ENCODE measurements at regions not wholly inside any gene's neighbourhood (a gene's known extent, or its start where the extent isn't known, plus 50 kb on each side); places are given as distances from the start of the nearest gene placed in this dataset.

DNA sequence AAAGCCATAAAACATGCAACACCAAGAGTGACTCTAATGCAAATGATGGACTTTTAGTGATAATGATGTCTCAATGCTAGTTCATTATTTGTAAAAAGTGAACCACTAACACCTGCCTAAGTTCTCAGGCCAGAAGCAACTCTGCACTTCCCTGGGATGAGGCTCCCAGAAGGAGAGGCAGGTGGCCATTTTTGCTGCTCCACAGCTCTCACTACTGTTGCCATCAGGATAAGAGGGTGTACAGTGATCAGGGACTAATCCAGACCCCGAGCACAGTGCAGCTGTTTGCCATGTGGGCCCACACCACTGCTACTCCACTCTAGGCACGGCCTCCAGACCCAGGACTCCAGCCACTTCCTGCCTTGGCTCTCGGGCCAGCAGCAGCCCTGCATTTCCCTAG, 828.3 kb upstream of the MIR17HG start:
- Histone ChIP-seq H3K27ac (ENCODE audit: low read depth, low read length) (no peak overlapping the region), H3K4me3 (replicated peaks in 1 of 2; ENCODE audit: low read depth in 1 of 2, low read length in 2 of 2) (no peak overlapping the region), H3K27me3 (ENCODE audit: insufficient read depth, low read length) (no peaks in the 10 kb centered on the region), H2AFZ (ENCODE audit: low read depth, low read length, poor library complexity, severe bottlenecking) (no peak overlapping the region), H3K79me2 (ENCODE audit: insufficient read depth, low read length) (no peaks in the 10 kb centered on the region), H3K9ac (ENCODE audit: low read length) (no peak overlapping the region), H3K36me3 (ENCODE audit: control insufficient read depth in 1 of 2, insufficient read depth in 2 of 2, low read length in 2 of 2) (no peaks in the 10 kb centered on the region), H4K20me1 (ENCODE audit: insufficient read depth) (no peaks in the 10 kb centered on the region), H3K4me1 (ENCODE audit: control insufficient read depth in 1 of 2, insufficient read depth in 2 of 2, low read length in 2 of 2) (no peaks in the 10 kb centered on the region), H3K4me2 (ENCODE audit: low read length) (no peak overlapping the region), H3K9me3 (ENCODE audit: control insufficient read depth in 1 of 2, insufficient read depth in 1 of 2, low read depth in 1 of 2, low read length in 2 of 2) (peaks cover 0 to 6% of the 10 kb centered on the region in 2 experiments; a peak in 1 of 4 replicates), H3K9me2 (ENCODE audit: insufficient read depth) (no peaks in the 10 kb centered on the region)
- POLR2A ChIA-PET: no interaction called here
- DNase-seq (ENCODE audit: low read depth, low spot score) (no peak), ATAC-seq (no peak)
- RAD21 ChIA-PET (ENCODE audit: low non-redundant PET in 1 of 2, low total read pairs in 2 of 2, uncharacterized antibody in 2 of 2, unreplicated experiment in 2 of 2): no interaction called here
- intact Hi-C loops (cut with micrococcal nuclease): no loop called here
- CTCF ChIA-PET: no interaction called here
- no TSS peak for BruUV-seq (replicated peaks)
- TF ChIP-seq CBX3 (IDR thresholded peaks at IDR 0.05; ENCODE audit: low read depth) (no peak), ZFX (IDR thresholded peaks at IDR 0.05) (no peak), MAX (IDR thresholded peaks at IDR 0.05) (no peak), YY1 (IDR thresholded peaks at IDR 0.05; ENCODE audit: extremely low read depth, insufficient replicate concordance, low read depth, low read length) (no peak), POLR2A (IDR thresholded peaks at IDR 0.05; ENCODE audit: borderline replicate concordance, extremely low read depth, insufficient read depth, insufficient read length) (no peak), CTCF (IDR thresholded peaks at IDR 0.05 in 2 of 3, conservative IDR thresholded peaks at IDR 0.05 in 1 of 3; ENCODE audit: borderline replicate concordance in 1 of 3, insufficient read depth in 1 of 3, low read depth in 2 of 3, low read length in 2 of 3) (no peak)
- TF ChIP-seq, protein P1, sequence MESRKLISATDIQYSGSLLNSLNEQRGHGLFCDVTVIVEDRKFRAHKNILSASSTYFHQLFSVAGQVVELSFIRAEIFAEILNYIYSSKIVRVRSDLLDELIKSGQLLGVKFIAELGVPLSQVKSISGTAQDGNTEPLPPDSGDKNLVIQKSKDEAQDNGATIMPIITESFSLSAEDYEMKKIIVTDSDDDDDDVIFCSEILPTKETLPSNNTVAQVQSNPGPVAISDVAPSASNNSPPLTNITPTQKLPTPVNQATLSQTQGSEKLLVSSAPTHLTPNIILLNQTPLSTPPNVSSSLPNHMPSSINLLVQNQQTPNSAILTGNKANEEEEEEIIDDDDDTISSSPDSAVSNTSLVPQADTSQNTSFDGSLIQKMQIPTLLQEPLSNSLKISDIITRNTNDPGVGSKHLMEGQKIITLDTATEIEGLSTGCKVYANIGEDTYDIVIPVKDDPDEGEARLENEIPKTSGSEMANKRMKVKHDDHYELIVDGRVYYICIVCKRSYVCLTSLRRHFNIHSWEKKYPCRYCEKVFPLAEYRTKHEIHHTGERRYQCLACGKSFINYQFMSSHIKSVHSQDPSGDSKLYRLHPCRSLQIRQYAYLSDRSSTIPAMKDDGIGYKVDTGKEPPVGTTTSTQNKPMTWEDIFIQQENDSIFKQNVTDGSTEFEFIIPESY (IDR thresholded peaks at IDR 0.05; ENCODE audit: extremely low read depth, insufficient replicate concordance, low read length): no peak

Measured in HCT116 (cell line).